Hematopoietic multipotent progenitor cell (in vitro differentiated cells): ENCODE measurements at regions not wholly inside any gene's neighbourhood (a gene's known extent, or its start where the extent isn't known, plus 50 kb on each side); places are given as distances from the start of the nearest gene placed in this dataset.
"Not testable (repeated sequence)": the region's sequence is repeated elsewhere in the genome, so short reads cannot be mapped to it uniquely, and the experiment has no call there.

Source experiments
- DNase-seq, 3 donors: peaks; one replicate each; pipeline ENCODE4 v3.0.0-alpha.2; 2011 to 2015; ENCODE audit warnings: low read depth in 2 of 3, low spot score in 2 of 3

DNA sequence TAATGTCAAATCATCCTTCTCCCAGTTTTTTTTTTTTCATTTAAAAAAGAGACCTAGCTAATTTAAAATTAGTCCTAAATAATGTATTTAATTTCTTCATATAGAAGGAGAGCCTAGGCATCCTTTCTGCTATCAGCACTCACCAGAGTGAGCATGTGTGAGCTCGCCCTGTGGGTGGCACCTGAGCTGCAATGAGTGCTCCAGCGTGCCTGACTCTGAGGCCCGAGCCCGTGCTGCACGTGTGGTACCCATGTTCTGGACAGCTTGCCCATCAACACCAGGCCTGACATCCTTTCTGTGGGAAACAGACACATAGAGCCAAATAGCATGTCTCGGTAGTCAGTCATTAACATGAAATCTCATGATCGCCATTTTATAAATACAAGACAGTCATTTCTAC is 381.4 kb downstream of the DTWD2 start:
- no peak for DNase-seq

DNA sequence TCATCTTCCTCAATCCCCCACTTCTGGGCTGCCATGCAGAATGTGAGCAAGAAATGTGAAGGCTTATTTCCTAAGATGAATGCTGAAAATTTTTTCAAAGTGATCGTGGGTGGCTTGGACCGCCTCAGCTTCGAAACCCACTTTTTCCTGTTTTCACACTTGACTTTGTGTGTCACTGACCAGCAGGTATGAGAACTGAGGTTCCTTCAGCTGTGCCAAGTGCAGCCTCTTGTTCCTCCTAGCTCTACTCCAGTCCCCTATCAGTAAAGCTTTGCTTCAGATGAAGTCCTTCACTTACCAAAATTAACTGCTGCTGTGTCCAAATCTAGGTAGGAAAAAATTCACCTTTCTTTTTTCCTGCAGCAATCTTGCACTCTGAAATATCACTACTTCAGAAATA is 382.6 kb downstream of the DTWD2 start:
- DNase-seq: no peak

DNA sequence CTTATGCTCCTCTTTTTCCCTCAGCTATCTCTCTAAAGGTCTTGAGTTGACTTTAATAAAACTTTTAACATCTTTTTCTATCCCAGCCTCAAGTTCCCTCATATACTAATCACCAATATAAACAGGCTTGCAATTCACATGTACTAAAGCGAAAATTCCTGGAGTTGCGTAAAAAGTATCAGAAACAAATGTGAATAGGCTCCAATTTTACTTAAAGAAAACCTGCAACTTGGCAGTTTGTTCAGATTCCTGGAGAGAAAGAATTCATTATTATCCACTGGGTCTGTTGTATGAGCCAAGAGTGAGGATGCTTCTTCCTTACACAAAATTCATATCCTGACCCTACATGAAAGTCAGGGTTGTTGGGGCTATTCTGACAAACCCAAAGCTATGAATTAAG is 384.2 kb downstream of the DTWD2 start:
- no peak for DNase-seq

DNA sequence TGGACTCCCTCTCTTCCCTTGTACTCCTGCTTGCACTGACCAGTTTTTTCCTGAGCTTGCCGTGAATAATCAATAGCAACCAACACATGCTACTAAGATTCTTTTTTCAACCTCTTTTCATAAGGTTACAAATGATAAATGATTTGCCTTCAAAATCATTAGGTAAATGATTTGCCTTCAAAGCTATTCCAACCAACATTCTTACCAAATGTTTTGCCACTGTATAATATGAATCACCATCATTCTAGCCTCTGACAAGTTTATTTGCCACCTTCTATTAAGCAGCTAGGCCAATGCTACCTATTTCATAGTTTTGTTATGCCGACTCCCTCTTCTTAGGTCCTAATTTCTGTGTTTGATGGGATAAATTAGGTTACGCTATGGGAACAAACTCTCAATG is 385.1 kb downstream of the DTWD2 start:
- DNase-seq: no peak

DNA sequence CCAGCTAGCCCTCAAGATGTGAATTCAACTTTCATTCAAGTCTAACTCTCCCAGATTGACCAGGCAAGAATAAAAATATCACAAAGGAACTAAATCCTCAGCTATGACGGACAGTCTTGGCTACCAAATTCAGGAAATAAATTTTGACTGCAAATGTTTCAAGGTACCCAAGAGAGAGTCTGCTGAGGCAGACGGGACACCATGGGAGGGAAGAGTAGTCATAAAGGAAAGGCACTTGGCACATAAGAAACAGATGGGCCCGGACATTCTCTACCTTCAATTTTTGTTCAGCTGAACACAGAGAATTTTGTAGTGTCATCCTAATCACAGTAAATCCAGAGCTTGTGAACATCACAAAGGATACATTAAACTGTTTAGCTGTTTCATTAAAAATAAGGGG is 390.0 kb downstream of the DTWD2 start:
- no peak for DNase-seq

DNA sequence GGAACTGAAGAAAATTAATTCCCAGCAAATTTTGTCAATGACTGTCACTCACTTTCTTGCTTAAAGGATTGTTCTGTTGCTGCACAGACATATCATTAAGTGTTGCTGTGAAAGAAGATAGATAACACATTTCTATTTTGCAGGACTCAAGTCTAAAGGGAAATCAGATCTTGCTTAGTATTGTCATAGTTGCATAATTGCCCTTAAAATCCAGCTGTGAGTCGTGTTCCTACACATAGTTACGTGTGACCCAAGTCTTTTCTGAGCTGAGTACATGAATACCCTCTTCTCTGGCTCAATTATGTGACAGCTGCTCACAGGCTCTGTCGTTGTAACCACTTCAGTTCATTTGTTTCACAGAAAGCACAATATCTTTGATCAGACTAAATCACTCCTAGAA is 390.8 kb downstream of the DTWD2 start:
- no peak for DNase-seq

DNA sequence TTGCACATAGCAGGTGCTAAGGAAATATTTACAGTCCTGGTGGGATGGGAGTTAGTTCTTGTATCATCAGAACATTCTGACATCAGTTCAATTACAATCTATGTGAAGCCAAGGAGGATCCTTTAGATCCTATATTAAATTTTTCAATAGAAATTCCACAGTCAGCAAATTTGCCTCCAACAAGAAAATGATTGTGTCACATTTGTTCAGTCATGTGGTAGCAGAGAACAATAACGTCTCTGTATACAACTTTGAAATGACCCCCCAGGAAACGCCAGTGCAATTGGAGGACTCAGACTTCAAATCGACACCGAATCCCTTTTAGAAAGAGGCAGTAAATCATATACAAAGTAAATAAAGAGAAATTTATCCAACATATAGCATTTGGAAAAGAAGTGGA is 392.1 kb downstream of the DTWD2 start:
- no peak for DNase-seq

DNA sequence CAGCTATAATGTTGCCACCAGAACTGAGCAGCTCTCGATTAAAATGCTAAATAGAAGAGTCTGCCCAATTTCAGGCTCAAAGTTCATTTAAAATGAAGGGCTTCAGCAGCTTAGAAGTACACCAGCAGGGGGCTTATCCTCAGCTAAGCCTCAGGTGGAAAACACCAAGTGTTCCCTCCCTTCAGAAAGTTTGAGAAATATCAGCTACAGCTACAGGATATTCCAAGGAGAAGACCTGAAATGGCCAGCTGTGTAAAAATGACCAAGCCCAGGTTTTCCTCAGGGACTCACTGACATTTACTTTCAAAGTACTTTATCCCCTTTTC is 395.4 kb downstream of the DTWD2 start:
- no peak for DNase-seq

DNA sequence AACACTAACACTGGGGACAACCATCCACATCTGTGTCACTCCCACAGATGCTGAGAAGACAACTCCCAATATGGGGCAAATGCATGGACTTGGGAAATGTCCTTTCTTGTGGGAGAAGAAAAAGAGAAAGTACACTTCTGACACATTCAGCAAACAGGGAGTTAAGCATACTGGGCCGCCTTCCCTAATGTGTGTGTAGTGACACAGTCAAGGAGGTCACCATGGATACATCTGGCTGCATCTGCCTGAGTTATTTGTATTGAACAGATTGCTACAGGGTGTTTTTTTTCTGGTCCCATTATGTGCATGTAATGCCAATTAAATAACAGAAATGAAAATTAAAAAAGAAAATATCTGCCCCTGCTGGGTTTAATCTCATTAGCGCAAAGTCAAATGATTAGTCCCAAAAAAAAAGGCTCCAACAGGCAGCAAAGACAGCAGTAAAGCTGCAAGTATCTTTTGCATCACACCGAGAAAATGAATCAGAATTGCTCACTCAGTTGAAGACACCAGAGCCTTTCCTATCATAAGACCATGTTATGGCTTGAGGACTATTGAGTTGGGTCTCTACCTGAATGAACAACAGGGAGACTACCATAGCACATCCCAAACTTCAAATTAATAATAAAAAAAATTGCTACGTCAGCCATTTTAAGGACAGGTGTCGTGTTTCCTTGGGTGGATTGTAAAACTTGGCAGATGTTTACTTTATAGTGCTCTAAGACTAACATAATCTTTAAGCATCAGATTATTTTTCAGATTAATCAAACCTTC is 395.9 kb downstream of the DTWD2 start:
- no peak for DNase-seq

DNA sequence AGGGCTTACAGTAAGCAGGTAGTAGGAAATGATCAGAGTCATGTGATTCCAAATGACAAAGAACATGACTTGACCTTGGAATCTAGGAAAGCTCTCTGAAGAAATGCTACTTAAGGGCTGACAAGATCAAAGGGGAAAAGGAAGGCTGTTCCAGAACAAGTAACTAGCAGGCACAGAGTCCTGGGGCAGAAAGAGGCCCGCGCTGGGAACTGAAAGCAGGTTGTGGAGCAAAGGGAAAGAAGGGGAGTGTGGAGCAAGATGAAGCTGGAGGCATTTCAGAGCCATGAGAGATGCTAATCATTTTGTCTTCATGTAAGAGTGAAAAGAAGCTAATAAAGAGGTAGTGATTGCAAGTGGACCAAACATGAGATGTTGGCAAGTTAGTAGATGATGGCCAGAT is 397.5 kb downstream of the DTWD2 start:
- DNase-seq: no peak

DNA sequence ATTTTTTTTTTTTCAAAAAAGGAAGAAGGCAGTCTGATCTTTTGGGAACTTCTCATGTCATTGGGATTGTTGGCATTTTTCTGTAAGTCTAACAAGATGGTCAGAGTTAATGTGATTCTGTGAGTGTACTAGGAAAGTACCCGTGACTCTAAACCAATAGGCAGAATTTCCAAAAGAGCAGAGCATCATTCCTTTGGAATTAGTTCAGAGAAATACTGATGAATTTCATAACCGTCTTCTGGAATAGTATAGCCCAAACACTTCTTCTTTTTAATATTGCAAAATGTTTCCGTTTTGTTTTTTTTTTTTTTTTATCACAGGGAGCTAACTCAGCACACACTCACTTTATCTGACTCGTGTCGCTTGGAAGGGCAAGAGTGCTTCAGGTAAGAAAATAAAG is 407.4 kb downstream of the DTWD2 start:
- no peak for DNase-seq

DNA sequence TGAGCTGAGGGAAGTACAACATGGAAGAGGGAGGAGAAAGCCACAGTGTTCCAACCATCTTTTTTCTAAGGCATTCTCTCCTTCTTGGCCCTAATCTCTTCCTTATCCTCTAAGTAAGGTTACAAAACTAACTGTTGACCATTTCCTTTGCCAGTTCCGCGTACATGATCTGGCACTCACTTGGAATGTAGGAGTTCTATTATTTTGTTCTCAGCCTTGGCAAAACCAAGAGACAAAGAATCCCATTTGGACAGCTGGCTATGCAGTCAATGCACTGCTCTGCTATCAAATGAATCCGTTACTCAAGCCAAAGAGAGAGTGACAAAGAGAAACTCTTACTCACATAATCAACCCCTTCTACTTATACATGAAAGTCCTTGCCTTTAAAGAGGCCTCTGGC is 410.3 kb downstream of the DTWD2 start:
- no peak for DNase-seq

DNA sequence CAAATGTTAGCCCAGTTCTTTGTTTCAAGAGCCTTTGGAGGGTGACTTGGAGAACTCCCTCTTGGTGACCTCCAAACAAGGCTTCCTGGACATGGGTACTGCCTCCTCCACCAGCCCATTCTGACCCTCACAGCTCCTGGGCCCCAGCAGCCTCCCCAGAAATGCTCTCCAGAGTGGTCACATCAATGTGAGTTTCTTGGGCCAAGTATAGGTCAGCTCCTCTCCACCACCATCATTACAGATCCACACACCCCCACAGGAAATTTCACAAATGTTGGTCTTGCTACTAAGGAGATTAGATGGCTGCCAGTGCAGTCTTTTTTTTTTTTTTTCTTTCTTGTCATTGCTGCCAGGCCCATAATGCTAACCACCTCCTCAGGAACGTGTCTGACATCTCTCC is 410.7 kb downstream of the DTWD2 start:
- DNase-seq: no peak

DNA sequence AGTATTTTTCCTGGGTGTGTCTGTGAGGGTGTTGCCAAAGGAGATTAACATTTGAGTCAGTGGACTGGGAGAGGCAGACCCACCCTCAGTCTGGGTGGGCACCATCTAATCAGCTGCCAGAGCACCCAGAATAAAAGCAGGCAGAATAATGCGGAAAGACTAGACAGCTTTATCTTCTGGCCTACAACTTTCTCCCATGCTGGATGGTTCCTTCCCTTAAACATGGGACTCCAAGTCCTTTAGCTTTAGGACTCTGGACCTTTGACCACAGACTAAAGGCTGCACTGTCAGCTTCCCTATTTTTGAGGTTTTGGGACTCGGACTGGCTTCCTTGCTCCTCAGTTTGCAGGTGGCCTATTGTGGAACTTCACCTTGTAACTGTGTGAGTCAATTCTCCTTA is 418.1 kb downstream of the DTWD2 start:
- not testable (repeated sequence) for DNase-seq

DNA sequence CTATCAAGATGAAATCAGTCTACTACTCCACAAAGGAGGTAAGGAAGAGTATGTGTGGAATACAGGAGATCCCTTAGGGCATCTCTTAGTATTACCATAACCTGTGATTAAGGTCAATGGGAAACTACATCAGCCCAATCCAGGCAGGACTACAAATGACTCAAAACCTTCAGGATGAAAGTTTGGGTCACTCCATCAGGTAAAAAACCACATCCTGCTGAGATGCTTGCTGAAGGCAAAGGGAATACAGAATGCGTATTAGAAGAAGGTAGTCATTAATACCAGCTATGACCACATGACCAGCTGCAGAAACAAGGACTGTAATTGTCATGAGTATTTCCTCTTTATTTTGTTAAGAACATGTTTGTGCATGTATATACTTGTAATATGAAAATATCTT is 418.8 kb downstream of the DTWD2 start:
- not testable (repeated sequence) for DNase-seq

DNA sequence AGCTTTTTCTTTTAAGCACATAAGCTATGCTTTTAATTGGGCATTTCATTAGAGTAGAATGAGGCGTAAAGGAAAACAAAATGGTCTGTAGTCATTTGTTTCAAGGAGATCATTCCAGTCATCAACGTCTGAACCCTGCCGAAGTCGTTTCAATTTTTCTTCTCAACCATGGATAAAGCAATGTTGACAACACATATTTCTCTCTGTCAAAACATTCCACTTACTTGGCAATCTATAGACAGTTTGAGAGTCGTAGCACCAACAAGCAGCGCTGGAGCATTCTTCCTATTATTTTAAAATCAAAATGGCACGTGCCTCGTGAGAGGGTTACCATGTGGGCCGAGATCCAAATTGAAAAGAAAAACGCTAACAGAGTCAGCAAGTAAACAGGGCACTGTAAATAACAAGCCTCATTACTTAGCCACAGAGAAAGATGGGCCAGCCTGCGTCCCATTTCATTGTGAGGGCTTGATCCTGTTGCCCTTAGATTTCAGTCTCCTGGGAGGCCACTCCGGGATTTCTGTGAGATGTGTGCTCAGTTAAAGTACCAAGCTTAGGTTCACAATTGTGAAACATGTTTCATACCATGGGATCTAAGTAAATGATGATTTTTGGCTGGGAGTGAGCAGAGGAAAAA is 422.9 kb downstream of the DTWD2 start:
- no peak for DNase-seq

DNA sequence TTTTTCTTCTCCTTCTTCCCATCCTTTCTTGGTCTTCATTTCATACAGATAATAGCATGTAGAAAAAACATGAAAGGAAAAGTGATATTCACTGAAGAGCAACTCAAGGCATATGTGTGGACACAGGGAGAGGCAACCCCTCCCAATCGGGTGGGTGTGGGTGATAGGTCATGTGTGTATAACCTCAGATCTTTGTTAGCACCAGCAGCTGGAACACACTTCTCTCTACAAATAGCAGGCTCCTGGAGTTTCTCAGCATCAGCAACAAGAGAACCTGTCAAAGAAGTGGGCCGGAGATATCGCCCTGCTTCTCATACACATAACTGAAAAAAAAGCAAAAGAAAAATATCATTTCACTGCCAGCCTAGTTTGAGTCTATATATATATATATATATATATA is 426.4 kb downstream of the DTWD2 start:
- no peak for DNase-seq

DNA sequence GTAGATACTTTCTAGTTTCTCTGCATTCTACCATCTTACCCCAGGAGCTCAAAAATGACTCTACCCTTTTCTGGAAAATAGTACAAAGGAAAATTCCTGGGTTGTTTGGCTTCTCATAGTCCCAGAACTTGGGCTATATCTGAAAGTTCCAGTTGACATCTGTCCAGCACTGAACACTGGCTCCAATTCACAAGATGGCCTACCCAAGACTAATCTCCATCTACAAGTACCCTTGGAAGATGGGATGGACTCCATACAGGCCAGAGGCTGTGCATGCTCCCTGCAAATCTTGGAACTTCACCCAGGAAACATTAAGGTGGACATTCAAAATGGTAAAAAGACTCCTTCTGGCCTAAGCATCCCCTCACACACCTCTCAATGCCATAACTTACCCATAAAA is 427.1 kb downstream of the DTWD2 start:
- DNase-seq: no peak

DNA sequence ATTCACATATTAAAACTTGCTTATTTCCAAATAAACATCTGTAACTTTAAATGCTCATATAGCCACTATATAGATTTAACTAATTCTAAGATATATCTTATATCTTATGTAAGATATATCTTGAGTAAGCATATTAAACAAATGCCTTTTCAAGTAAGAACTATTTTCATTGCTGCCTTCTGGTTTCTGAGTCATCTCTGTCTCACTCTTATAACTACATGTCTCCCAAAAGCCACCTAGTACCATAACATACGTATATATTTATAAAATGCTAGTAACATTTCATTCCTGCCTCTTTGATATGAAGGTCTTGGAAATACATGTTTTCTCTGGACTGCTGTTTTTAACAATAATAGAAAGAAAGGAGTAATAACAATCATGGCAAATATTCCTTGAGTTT is 429.5 kb downstream of the DTWD2 start:
- no peak for DNase-seq

DNA sequence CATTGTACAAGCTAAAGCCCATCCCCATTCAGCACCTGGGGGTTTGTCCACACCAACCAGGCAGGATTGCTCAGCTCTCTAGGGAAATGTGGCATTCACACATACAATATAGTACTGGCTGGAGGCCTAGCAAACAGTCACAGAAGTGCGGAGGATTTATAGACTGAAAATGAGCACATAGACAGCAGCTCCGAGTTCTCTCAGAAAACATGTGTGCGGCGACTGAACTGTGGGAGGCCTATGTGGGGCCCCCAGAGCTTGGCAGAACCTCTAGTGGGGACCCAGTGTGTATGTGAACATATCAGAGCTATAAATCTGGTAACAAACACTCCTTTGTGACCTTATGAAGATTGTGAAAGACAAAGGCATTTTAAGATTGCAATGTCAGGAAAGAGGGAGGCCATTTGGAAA is 431.1 kb downstream of the DTWD2 start:
- DNase-seq: no peak

DNA sequence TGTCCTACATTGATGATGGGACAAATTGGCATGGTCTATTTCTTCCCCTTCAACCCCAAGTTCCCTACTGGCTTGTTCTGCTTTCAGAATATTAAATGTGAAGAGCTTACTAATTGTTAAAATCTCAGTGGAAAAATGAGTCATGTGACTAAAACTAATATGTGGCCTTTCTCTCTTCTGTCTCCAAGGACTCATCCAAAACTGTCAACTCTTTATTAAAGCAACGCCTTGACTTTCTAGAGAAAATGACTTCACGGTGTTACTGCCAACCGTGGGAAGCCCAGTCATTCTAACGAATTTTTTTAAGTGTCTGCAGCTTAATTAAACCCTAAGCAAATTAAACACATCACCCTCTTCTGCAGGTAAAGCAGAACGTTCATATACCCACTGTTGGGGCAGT is 431.6 kb downstream of the DTWD2 start:
- no peak for DNase-seq

DNA sequence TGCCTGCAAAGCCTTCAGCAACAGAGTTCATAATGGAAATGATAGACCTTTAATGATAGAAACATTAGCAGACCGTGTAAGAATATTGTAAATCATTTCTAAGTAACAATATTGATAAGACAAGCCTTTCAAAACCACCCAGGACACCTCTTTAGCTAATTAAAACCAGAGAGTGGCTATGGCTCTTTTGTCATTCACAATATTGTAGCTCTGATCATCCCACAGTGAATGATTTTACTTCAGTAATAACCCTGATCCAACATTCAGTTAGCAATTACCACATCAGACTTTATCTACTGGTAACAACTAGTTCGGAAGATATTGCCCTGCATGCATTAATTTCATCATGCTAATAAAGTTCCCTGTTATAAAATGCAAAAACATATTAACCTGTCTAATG is 432.6 kb downstream of the DTWD2 start:
- DNase-seq: no peak

DNA sequence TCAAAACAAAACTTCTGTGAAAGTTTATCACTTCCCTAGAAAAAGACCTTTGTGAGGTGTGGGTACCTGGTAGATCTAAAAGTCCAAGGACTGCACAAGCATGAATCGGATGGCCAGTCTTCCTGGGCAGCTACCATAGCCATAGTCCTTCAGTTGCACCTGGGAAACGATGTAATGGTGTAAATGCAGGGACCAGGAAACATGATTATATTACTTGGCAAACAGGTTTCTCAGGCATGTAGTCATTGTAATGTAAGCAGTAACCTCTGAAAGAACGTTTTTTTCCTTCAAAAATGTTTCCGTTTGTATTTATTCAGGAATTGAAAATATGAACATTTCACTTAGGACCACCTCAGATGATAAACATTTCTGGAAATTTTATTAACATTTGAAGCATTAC is 433.4 kb downstream of the DTWD2 start:
- no peak for DNase-seq
